Aorta (tissue), 5 donors: ENCODE measurements at regions not wholly inside any gene's neighbourhood (a gene's known extent, or its start where the extent isn't known, plus 50 kb on each side); places are given as distances from the start of the nearest gene placed in this dataset.

Experiments
- ATAC-seq: fragments of 200-7000 bp; cut with Tn5 transposase; one replicate; pipeline ENCODE4 v1.9.1; 2022; ENCODE audit warnings: moderate library complexity; ENCODE audit not compliant: low FRiP score
- DNase-seq, 2 donors: peaks; one replicate each; pipeline ENCODE4 v3.0.0-alpha.2; 2020
- H3K27ac ChIP-seq, 2 donors: one replicate each; pipeline ENCODE4 v1.5.1; 2013; ENCODE audit warnings: low read length in 2 of 2, mild to moderate bottlenecking in 2 of 2, moderate library complexity in 2 of 2, control low read depth in 1 of 2, inconsistent platforms in 1 of 2, low read depth in 1 of 2
- H3K27me3 ChIP-seq, 2 donors: one replicate each; pipeline ENCODE4 v1.6.1; 2013; ENCODE audit warnings: control low read depth in 1 of 2, low read length in 1 of 2, mild to moderate bottlenecking in 1 of 2, moderate library complexity in 1 of 2; ENCODE audit not compliant: insufficient read depth in 2 of 2, control insufficient read depth in 1 of 2
- H3K36me3 ChIP-seq, 2 donors: one replicate each; pipeline ENCODE4 v1.6.1; 2013; ENCODE audit warnings: control low read depth in 1 of 2, low read length in 1 of 2, mild to moderate bottlenecking in 1 of 2; ENCODE audit not compliant: insufficient read depth in 2 of 2, control insufficient read depth in 1 of 2
- H3K4me1 ChIP-seq, 2 donors: one replicate each; pipeline ENCODE4 v1.6.1; 2013; ENCODE audit warnings: low read length in 2 of 2, control low read depth in 1 of 2, mild to moderate bottlenecking in 1 of 2, moderate library complexity in 1 of 2; ENCODE audit not compliant: insufficient read depth in 2 of 2, control insufficient read depth in 1 of 2
- H3K4me3 ChIP-seq, 2 donors: one replicate each; pipeline ENCODE4 v1.5.1; 2013; ENCODE audit warnings: low read length in 2 of 2, control low read depth in 1 of 2, mild to moderate bottlenecking in 1 of 2
- H3K9me3 ChIP-seq: one replicate; pipeline ENCODE4 v1.6.1; 2013; ENCODE audit warnings: mild to moderate bottlenecking, low read length; ENCODE audit not compliant: control insufficient read depth
- WGBS, 2 donors: extraction: QIAGEN DNeasy Blood & Tissue Kit; methylation state at CpG; one replicate each; pipeline ENCODE4 v1.1.7; 2013; 5-methylcytosine and 5-hydroxymethylcytosine counted together
- intact Hi-C, 2 donors: fragments of 100-400 bp; cut with DNase I; formaldehyde crosslinking; loops; one replicate each; pipeline versions ENCODE4 v1.14.2 to v1.15.0; 2022
- donor health status: healthy with polysubstance abuse.
- donor health status: Bipolar disorder and iron deficiency.
- donor health status: DM: no; HTN: no; CAD: no.
- donor health status: DM: no; HTN: no; CAD: no.
- donor health status: DM: yes; HTN: yes; CAD: no.

GRCh38 chr1:238674316-238674715 lies 712.1 kb upstream of the CHRM3 start:
- ATAC-seq (no peak), DNase-seq (no peak)
- H3K27ac ChIP-seq = no peak overlapping the region
- WGBS, 2 donors = 88 to 95% methylated on average over 1 of the region's 1 CpG
- intact Hi-C loops = no loop called here
- H3K36me3 ChIP-seq = no peaks in the 10 kb centered on the region
- no peaks in the 10 kb centered on the region for H3K27me3 ChIP-seq
- H3K4me3 ChIP-seq = no peak overlapping the region
- H3K9me3 ChIP-seq = no peaks in the 10 kb centered on the region
- H3K4me1 ChIP-seq = no peaks in the 10 kb centered on the region

- Histone ChIP-seq H3K27ac (no peak overlapping the region), H3K36me3 (no peaks in the 10 kb centered on the region)
- 94% methylated on average over 3 of the region's 3 CpGs for WGBS, 2 donors
Observed at GRCh38 chr1:238673561-238673960, 712.8 kb upstream of the CHRM3 start.

GRCh38 chr1:238672806-238673205 lies 713.6 kb upstream of the CHRM3 start:
- H3K27me3 ChIP-seq = no peaks in the 10 kb centered on the region
- H3K36me3 ChIP-seq = no peaks in the 10 kb centered on the region
- no peaks in the 10 kb centered on the region for H3K9me3 ChIP-seq
- no peaks in the 10 kb centered on the region for H3K4me1 ChIP-seq
- 77 to 79% methylated on average over 3 of the region's 3 CpGs for WGBS, 2 donors
- no peak overlapping the region for H3K27ac ChIP-seq
- DNase-seq (no peak), ATAC-seq (no peak)
- intact Hi-C loops = no loop called here
- H3K4me3 ChIP-seq = no peak overlapping the region

More at GRCh38 chr1:238673561-238673960, 712.8 kb upstream of the CHRM3 start:
- intact Hi-C loops = no loop called here
- ATAC-seq (no peak), DNase-seq (no peak)
- H3K4me3 ChIP-seq = no peak overlapping the region
- no peaks in the 10 kb centered on the region for H3K9me3 ChIP-seq
- H3K27me3 ChIP-seq = no peaks in the 10 kb centered on the region
- no peaks in the 10 kb centered on the region for H3K4me1 ChIP-seq

GRCh38 chr1:238672262-238672661 lies 714.1 kb upstream of the CHRM3 start:
- intact Hi-C loops = no loop called here
- 2 to 11% methylated on average over 4 of the region's 4 CpGs for WGBS, 2 donors
- no peak for ATAC-seq

GRCh38 chr1:238664139-238664538 lies 722.2 kb upstream of the CHRM3 start:
- DNase-seq (no peak), ATAC-seq (no peak)
- Histone ChIP-seq H3K27ac (no peak overlapping the region), H3K27me3 (no peaks in the 10 kb centered on the region), H3K36me3 (no peaks in the 10 kb centered on the region), H3K4me1 (no peaks in the 10 kb centered on the region), H3K9me3 (no peaks in the 10 kb centered on the region), H3K4me3 (no peak overlapping the region)
- 39 to 42% methylated on average over 2 of the region's 2 CpGs for WGBS, 2 donors
- intact Hi-C loops = no loop called here

More at GRCh38 chr1:238672262-238672661, 714.1 kb upstream of the CHRM3 start:
- Histone ChIP-seq H3K4me1 (no peaks in the 10 kb centered on the region), H3K9me3 (no peaks in the 10 kb centered on the region), H3K27ac (no peak overlapping the region), H3K27me3 (no peaks in the 10 kb centered on the region), H3K36me3 (no peaks in the 10 kb centered on the region), H3K4me3 (no peak overlapping the region)
- DNase-seq = no peak

GRCh38 chr1:238660849-238661248 lies 725.5 kb upstream of the CHRM3 start:
- DNase-seq (no peak), ATAC-seq (no peak)
- intact Hi-C loops = no loop called here
- Histone ChIP-seq H3K27me3 (no peaks in the 10 kb centered on the region), H3K36me3 (no peaks in the 10 kb centered on the region), H3K9me3 (no peaks in the 10 kb centered on the region), H3K4me3 (no peak overlapping the region), H3K4me1 (no peaks in the 10 kb centered on the region), H3K27ac (no peak overlapping the region)
- WGBS, 2 donors = 4 to 8% methylated on average over 1 of the region's 1 CpG

- WGBS, 2 donors = 3 to 9% methylated on average over 1 of the region's 1 CpG
- no peak for ATAC-seq
- no peaks in the 10 kb centered on the region for H3K4me1 ChIP-seq
- no peak overlapping the region for H3K27ac ChIP-seq
- no peaks in the 10 kb centered on the region for H3K27me3 ChIP-seq
- H3K36me3 ChIP-seq = no peaks in the 10 kb centered on the region
- DNase-seq = no peak
- no peaks in the 10 kb centered on the region for H3K9me3 ChIP-seq
- intact Hi-C loops = no loop called here
- no peak overlapping the region for H3K4me3 ChIP-seq
Observed at GRCh38 chr1:238658763-238659162, 727.6 kb upstream of the CHRM3 start.

GRCh38 chr1:238653693-238654321 lies 732.6 kb upstream of the CHRM3 start:
- Histone ChIP-seq H3K9me3 (no peaks in the 10 kb centered on the region), H3K27ac (no peak overlapping the region), H3K36me3 (no peaks in the 10 kb centered on the region), H3K4me1 (no peaks in the 10 kb centered on the region), H3K4me3 (no peak overlapping the region), H3K27me3 (no peaks in the 10 kb centered on the region)
- ATAC-seq (no peak), DNase-seq (no peak)
- WGBS, 2 donors = 63% methylated on average over 4 of the region's 4 CpGs
- intact Hi-C loops = no loop called here

GRCh38 chr1:238652346-238652968 lies 733.9 kb upstream of the CHRM3 start:
- Histone ChIP-seq H3K27me3 (no peaks in the 10 kb centered on the region), H3K27ac (no peak overlapping the region), H3K4me3 (no peak overlapping the region), H3K4me1 (no peaks in the 10 kb centered on the region), H3K36me3 (no peaks in the 10 kb centered on the region), H3K9me3 (no peaks in the 10 kb centered on the region)
- ATAC-seq (no peak), DNase-seq (no peak)
- WGBS, 2 donors = 67 to 69% methylated on average over 7 of the region's 7 CpGs
- intact Hi-C loops = no loop called here
